HL-60/S4 (cell line): ENCODE measurements at regions not wholly inside any gene's neighbourhood (a gene's known extent, or its start where the extent isn't known, plus 50 kb on each side); places are given as distances from the start of the nearest gene placed in this dataset.

Source experiments
- in situ Hi-C: fragments of 300-500 bp; cut with MboI; formaldehyde crosslinking; loops from 2 replicates; pipeline ENCODE4 v1.14.3; 2022; ENCODE audit warnings: low sequenced_read_pairs

- in situ Hi-C loops, result no loop called here
These were observed 344.5 kb upstream of the LRATD1 start for GRCh38 chr2:14288016-14288415.

GRCh38 chr2:14292964-14293363, 339.6 kb upstream of the LRATD1 start:
- in situ Hi-C loops, result no loop called here

GRCh38 chr2:14297340-14297739, 335.2 kb upstream of the LRATD1 start:
- in situ Hi-C loops, result no loop called here

- in situ Hi-C loops, result no loop called here
These were observed 334.6 kb upstream of the LRATD1 start for GRCh38 chr2:14297906-14298305.

GRCh38 chr2:14301331-14301730, 331.2 kb upstream of the LRATD1 start:
- in situ Hi-C loops, result no loop called here

- in situ Hi-C loops, result no loop called here
These were observed 329.0 kb upstream of the LRATD1 start for GRCh38 chr2:14303366-14304115.

- in situ Hi-C loops, result no loop called here
These were observed 328.2 kb upstream of the LRATD1 start for GRCh38 chr2:14304326-14304725.

GRCh38 chr2:14306268-14306861, 326.2 kb upstream of the LRATD1 start:
- in situ Hi-C loops, result no loop called here

GRCh38 chr2:14313341-14313740, 319.2 kb upstream of the LRATD1 start:
- in situ Hi-C loops, result no loop called here

- in situ Hi-C loops, result no loop called here
These were observed 315.9 kb upstream of the LRATD1 start for GRCh38 chr2:14316594-14316993.

- in situ Hi-C loops, result no loop called here
These were observed 311.2 kb upstream of the LRATD1 start for GRCh38 chr2:14321357-14321756.

GRCh38 chr2:14322306-14322705, 310.2 kb upstream of the LRATD1 start:
- in situ Hi-C loops, result no loop called here

- in situ Hi-C loops, result no loop called here
These were observed 308.2 kb upstream of the LRATD1 start for GRCh38 chr2:14324308-14324707.

- in situ Hi-C loops, result no loop called here
These were observed 301.6 kb upstream of the LRATD1 start for GRCh38 chr2:14330884-14331283.

- in situ Hi-C loops, result no loop called here
These were observed 295.6 kb upstream of the LRATD1 start for GRCh38 chr2:14336759-14337382.

GRCh38 chr2:14340703-14341102, 291.8 kb upstream of the LRATD1 start:
- in situ Hi-C loops, result no loop called here

- in situ Hi-C loops, result no loop called here
These were observed 290.2 kb upstream of the LRATD1 start for GRCh38 chr2:14342313-14342712.

- in situ Hi-C loops, result no loop called here
These were observed 288.2 kb upstream of the LRATD1 start for GRCh38 chr2:14344355-14344754.

- in situ Hi-C loops, result no loop called here
These were observed 284.3 kb upstream of the LRATD1 start for GRCh38 chr2:14348247-14348646.

- in situ Hi-C loops, result no loop called here
These were observed 281.7 kb upstream of the LRATD1 start for GRCh38 chr2:14350856-14351255.

GRCh38 chr2:14352067-14352466, 280.4 kb upstream of the LRATD1 start:
- in situ Hi-C loops, result no loop called here

GRCh38 chr2:14354231-14354630, 278.3 kb upstream of the LRATD1 start:
- in situ Hi-C loops, result no loop called here
